Stimulated activated CD8-positive, alpha-beta memory T cell treated with anti-CD3 and anti-CD28 coated beads, Interleukin-7, amount 100 ng/mL, for 4 hours (primary cell): ENCODE measurements at regions not wholly inside any gene's neighbourhood (a gene's known extent, or its start where the extent isn't known, plus 50 kb on each side); places are given as distances from the start of the nearest gene placed in this dataset.

Experiments
- DNase-seq, 2 donors: peaks; one replicate each; pipeline ENCODE4 v3.0.0-alpha.2; 2020; ENCODE audit warnings: low read depth in 2 of 2

DNA sequence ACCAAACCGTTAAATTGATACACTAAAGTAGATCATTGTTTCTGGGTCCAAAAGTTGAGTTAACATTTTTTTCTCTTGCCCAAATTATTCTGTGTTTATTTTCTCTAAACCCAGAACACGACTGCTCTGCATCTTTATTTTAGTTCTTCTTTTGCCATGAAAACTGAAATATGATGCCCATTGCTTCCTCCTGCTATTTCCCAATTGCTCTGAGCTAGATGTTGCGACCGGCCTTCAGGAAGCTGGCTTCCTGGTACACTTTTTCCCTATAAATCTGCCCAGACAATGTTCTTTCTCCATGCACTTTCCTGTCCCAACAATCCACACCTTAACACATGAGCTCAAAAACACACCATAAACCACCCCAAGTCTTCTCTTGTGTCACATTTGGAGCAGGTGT, 501.4 kb downstream of the FBXO15 start:
- DNase-seq = no peak

DNA sequence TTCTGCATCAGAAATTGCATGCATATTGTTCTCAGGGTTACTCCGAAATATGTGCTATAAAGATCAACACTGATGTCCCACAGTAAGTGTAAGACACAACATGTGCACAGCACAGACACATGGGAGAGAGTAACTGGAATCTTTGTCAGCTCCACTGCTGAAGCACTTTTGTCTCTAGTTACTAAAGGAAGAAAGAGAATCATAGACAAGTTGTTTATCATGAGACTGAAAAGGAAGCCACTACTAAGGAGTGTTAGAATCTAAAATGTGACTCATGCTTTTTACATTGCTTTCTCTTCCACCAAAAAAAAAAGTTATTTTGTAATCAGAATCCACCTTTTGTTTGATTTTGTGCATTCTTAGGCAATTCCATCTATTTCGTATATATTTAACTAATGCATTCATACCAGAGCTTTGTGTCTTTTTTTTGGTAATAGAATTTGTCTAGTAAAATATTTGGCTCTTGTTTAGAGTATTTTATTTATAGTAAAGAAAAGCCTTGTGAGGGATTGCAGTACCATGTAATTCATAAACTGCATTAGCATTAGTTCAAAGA, 502.4 kb downstream of the FBXO15 start:
- no peak for DNase-seq

DNA sequence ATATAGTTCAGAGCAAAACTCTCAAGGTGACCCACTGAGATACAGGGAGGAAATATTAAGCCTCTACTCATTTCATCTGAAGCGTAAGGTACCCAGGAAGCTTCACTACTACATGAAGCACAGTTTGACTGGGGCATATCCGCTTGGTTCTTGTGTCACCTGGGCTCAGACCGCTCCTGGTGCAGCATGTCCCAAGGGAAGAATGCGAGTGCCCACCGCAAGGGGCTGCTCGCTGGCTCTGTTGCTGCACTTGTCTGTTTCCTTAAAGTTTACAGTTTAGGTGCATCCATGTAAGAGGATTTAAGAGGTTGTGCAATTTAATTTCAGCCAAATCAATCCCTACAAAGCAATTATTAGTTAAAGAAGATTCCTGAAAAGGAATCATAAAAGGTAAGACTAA, 507.8 kb downstream of the FBXO15 start:
- DNase-seq = no peak

DNA sequence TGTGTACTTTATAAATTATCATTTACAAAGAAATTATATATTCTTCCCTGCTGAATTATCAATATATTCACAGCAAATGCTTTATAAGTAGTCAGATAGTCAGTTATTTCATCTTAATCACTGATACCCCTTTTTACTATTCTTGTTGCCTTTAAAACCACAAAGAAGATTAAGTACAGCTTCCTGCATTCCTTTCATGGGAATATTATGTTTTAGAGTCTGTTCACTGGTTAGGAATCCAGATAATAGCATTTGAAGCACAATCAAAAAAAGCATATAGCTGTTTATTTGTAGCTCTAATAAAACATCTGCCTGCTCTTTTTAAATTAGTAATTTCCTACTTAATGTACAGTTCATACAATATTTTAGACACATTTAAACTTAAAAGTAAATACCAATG, 508.9 kb downstream of the FBXO15 start:
- DNase-seq = no peak

DNA sequence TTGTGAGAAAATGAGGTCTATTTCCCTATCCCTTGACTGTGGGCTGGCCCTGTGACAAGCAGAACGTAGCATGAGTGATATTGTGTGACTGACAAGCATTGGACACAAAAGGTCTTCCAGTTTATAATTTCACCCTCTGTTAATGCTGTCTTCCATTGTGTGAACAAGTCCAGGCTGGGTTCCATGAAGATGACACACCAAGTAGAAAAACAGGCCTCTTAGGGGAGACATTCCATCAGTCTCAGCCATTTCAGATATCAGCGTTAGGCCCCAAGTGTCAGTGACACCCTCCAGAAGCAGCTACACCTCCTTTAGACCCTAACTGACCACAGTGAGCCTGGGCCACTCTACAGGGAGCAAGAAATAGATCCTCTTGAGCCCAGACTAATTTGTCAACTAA, 511.3 kb downstream of the FBXO15 start:
- DNase-seq = no peak

DNA sequence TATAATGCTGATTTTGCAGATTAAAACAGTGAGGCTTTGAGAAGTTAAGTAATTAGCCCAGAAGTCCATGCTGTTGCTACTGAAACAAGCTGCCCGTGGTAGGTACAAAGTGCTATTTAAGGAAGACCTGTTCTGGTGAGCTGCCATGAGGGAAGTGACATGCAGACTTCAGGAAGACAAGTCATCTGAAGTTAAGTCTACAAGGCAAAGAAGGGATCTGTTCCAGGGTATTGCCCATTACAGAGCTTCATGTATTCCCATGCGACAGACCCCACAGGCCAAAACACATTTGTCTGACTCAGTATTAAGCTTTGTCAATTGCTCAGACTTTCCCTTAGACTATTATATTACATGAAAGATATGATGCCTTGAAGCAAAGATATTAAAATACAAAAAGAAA, 520.8 kb downstream of the FBXO15 start:
- no peak for DNase-seq

DNA sequence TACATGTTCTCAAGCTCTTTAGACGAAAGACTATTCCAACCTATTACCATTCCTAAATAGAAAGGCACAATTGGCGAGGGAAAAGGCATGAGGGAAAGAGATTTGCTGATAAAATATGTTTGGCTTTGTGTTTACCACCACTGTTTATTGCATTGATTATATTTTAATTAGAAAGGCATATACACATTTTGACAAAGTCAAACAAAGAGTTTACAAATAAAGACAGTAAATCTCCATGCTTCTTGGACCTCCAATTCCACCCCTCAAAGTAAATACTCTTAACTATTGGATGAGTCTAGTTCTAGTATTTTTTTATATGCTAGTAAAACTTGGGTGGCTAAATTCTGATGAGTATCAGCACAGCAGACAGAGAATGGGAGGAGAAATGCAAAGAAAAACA, 521.4 kb downstream of the FBXO15 start:
- DNase-seq = no peak

DNA sequence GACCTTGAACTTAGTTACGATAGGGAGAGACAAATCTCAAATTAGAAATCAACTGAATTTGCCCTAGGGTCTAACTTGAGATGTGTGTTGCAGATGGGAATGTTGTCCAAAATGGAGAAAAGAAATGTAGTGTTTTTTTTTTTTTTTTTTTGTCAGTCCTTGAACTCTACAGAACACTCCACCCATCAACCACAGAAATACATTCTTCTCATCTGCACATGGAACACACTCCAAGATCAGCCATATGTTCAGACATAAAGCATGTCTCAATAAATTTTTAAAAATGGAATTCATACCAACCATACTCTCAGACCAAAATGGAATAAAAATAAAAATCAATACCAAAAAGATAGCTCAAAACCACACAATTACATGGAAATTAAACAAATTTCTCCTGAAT, 526.5 kb downstream of the FBXO15 start:
- no peak for DNase-seq

DNA sequence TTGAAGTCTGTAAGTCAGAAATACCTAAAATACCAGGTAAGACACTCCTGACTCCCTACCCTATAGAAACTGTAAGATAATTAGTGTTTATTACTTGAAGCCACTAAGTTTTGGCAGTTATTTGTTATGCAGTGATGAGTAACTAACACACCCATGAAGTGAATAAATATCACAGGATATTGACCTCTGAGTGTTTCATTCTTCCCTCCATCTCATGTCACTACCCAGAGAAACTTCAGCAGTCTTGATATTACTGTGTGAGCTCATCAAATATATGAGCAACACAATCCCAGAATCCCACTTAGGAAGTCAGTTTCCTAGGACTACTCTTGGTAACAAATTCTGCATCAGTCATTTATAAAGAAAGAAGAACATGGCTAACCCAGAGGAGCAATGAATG, 529.7 kb downstream of the FBXO15 start:
- DNase-seq = no peak

DNA sequence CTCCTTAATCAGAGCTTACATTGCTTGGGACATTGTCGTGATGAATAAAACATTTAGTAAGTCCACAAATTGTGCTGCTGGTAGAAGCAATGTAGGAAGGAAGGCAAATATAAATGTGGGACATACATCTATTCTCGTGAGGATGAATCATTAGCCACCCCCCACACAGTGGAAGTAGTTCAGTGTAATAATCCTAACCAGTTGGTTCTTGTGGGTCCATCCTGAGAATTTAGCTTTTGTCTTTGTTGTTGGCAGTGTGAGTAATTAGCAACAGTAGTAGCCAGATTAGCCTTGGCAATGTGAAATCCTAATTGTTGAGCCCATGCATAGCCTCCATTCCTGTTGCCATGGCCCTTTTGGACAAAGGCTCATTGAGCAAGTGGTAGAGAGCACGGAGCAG, 532.1 kb downstream of the FBXO15 start:
- DNase-seq = no peak

DNA sequence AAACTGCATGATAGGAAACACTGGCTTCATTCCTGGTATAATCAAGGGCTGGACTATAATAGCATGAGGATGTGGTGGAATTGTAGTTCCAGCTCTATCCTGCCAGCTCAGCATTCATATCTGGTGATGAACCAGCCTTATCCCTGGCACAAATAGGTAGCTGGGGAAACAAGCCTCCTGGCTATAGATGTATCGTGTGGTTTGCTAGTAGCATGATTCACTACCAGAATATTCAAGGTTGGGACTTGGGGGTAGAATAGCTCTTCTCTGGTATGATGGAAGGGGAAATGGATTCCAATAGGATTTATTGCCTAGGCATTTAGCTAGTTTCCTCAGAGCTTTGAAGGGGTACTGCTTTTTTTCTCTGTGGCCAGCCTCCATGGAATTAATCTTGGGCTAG, 532.8 kb downstream of the FBXO15 start:
- no peak for DNase-seq

DNA sequence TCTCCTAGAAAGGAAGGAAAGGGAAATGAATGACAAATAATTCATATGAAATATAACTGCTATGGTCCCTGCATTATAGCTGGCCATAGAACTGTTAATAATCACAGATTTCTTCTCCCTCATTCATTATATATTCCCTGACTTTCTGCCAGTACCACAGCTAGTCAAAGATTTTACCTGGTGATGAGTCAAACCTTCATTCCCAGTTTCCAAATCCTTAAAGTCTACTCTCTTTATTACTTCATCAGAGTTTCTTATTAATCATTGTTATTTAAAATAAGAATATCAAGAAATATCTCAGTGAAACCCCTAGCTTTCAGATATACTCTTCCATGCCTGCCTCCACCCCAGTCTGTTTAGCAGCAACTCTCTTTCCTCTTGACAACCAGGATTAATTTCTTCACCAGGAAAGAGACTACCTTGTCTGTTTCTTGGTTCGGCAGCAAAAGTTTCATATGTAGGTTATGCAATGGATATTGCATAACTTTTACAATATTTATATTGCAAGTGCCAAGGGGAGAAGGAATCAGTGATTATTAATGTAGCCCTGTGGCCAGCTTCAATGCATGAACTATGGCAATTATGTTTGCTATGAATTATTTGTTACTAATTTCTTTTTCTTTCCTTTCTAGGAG, 533.8 kb downstream of the FBXO15 start:
- DNase-seq = no peak

DNA sequence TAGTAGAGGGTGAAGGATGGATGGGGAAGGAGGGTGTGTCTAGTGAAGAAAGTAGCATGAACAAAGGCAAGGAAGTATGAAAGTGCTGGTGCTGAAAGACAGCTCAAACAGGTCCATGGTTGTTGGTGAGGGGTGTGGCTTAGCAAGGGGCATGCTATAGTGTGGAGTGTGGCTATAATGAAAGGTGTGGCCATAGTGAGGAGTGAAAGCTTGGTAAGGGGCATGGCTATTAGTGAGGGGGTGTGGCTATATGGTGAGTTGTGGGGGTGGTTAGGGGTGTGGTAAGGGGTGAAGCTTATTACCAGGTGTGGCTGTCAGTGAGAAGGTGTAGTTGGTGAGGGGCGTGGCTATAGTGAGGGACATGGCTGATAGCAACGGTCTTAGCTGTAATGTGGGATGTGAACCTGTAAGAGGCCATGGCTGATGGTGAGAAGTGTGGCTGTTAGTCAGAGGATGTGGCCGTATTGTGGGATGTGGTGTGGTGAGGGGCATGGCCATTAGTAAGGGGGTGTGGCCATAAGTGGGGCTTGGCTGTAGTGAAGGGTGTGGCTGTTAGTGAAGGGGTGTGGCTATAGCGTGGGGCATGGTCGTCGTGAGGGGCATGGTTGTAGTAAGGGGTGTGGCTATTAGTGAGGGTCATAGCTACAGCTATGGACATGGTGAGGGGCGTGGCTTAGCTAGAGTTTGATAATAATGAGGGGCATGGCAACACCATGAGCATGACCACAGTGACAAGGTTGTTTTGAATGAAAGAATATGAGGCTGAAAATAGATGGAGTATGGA, 549.6 kb downstream of the FBXO15 start:
- no peak for DNase-seq

DNA sequence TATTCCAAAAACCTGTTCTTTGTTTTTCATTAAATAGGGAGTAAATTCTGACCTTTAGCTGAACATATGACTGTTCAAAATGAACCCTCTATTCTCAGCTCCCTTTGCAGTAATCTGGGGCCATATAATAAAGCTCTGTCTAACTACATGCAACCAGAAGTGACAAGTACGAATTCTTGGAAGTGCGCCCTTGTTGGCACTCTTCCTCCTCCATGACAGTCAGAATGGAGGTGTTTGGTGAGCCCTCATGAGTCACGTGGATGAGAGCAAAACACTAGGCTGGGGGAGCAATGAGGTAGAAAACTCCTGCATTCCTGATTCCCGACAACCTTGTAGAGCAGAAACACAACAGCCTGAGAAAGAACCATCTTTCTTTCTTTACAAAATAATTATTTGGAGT, 552.9 kb downstream of the FBXO15 start:
- no peak for DNase-seq

DNA sequence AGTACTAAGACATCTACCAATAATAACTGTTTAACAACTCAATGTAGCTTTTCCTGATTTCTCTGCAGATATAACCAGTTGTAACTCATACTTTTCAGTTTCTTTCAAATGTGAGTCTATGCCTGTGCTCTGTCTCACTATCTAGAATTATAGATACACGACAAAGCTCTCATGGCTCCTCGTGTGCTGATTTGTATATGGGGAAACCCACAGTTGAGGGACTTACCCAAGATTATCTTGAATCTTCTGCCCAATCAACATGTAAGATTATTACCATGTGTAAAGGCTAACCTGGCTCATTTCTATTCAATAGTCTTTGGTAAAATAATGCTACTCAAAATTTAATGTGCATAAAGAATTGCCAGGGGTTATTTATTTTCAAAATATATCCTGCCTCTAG, 554.4 kb downstream of the FBXO15 start:
- no peak for DNase-seq

DNA sequence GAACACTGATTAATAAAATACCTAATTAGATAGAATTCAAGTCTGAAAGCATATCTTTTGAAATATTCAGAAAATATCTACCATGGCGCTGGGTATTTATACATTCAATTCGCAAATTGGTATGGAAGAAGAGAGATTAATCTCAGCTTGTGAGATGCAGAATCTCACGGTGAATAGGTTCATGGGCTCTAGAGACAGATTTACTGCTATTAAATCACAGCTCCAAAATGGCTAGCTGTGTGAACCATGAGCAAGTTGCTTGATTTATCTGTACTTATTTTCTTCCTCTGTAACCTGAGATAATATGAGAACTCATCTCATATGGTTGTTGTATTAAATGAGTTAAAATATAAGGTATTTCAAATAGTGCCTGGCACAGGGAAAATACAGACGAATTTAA, 556.7 kb downstream of the FBXO15 start:
- DNase-seq = no peak

DNA sequence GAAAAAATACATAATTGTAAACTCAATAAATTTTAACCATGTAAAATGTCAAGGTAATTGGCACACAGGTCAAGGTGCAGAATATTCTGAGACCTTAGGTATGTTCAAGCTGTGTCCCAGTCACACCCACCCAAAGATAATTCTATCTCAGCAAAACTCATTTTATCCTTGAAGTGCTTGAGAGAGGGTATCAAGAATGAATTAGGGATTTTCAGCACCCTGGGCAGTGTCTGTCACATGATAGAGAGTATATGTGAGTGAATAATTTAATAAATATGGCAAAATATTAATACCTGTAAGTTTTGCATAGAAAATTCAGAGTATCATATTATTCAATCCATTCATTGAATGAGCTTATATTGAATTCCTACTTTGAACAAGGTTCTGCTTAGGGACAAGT, 567.9 kb downstream of the FBXO15 start:
- no peak for DNase-seq

DNA sequence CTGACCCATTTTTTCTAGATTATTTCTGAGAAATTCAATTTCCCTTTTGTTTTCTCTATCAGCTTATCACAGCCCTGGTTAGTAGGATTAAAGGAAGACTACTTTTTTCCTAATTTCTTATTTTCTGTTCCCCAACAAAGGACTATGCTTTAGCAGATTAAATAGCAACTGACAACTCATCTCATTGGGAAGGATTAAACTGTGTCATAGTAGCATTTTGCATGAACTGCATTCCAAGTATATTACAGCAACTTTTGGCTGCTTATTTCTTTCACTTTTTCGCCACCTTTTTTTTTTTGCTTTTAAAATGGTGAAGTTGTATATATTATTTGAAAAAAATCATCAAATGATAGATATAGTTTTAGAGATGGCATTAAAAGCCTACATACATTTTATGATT, 570.3 kb downstream of the FBXO15 start:
- no peak for DNase-seq

DNA sequence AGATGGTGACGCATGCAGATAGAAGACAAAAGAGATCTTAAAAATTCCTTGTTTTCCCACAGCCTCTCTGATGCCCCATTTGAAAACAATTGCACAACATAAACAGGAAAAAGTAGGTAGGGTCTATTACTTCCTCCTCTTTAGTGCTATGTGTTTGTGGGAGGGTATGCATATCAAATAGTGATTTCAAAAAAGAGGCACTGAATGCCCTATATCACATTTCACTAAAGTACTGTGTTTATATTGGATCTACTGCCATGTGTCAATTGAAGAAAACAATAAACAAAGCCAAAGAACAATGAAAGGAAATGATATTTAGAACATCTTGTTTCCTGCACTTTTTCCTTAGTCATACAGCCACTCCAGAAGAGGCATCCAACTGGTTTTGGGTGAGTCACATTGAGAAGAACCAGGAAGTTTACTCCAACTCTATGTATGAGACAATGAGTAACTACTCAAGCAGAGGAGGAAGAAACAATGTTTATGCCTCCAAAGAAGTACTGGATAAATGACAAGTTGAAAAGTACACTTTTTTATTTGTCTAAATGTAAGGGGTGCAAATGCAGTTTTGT, 583.6 kb downstream of the FBXO15 start:
- DNase-seq = no peak

DNA sequence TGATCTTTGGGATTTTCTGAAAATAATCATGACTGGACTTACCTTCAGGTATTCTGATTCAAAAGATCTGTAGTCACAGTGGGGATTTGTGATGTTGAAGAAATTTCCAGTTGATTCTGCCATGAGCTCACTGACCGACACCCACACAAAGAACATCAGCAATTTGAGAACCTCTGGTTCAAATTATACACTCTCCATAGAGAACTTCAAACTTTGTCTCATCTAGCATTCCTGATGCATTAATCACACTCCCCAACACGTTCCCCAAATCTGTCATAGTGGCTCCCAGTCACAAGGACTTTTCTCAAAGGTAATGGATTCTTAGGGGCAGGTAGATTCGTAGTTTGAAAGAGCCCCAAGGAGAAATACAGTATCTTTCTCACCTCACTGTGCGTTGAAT, 584.3 kb downstream of the FBXO15 start:
- DNase-seq = no peak

DNA sequence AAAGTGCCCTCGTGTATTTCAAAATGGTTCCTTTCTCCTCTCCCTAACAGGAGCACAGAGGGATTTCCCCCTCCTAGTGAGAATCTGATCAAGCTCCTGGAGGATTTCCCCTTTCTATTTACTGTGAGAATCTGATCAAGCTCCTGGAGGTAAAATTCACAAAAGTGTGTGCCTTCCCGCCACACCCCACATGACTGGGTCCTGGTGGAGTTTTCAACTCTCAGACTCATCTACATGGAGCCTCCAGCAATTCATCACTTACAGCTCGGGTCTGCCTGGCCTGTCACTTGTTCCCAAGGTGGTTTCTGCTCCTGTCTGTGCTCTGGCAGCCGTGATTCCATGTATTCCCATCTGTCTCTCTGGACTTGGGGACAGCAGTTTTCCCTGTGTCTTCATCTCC, 590.7 kb downstream of the FBXO15 start:
- DNase-seq = no peak

DNA sequence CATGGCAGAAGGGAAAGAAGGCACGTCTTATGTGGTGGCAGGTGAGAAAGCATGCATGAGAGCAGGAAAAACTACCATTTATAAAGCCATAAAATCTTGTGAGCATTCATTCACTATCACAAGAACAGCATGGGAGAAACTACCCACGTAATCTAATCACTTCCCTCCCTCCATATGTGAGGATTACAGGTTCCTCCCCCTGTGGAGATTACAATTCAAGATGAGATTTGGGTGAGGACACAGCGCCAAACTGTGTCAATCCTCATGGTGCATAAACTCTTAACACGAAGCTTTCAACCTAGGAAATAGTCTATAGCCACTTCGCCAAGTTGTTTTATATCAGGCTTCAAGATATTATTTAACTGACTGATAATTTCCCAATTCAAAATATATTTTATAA, 595.5 kb downstream of the FBXO15 start:
- DNase-seq = no peak

DNA sequence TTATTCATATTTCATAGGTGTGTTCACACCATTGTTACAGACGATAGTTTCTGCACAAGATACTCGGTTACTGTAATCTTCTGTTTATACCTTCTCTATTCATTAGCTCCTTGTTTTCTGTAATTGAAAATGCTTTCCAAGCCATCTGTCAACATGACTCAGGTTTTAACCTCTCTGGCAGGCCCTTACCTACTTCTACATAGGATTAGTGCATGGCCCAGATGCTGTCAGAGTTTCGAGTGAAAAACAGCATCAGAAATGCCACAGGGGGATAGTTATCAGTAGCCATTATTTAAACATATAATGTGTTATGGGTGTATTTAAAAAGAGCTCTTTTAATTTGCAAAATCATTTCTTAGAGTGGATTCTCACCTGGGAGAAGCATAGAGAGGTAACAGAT, 596.4 kb downstream of the FBXO15 start:
- no peak for DNase-seq
